ENCODE measurements at regions not wholly inside any gene's neighbourhood (a gene's known extent, or its start where the extent isn't known, plus 50 kb on each side); places are given as distances from the start of the nearest gene placed in this dataset.

DNA sequence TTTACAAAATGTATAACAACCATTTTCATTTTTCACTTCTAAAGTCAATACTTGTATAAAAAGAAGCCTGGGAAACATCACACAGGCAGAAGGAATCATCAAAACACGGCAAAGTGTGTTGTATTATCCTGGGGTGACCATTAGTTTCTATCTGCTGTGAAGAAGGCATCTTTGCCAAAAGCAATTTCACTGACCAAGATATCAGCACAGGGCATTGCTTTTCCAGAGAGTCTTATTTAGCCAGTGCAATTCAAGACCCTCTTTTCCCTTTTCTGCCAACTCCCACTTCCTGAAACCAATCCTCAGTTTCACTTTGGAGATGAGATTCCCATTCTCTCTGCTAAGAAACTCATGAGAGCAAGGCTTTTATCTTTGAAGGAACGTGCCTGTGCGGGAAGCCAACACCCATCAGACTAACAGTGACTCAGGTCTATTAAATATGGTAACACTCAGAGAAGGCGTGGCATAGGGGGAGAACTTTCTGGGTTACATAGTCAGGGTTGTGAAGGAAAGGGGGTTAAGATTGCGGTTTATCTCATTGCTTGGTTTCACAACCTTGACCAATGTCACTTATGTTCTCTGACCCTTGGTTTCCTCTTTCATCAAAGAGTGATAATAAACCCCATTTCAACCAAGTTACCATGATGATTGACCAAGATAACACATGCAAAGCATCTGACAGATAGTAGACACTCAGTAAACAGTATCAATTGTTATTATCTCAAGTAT is 666.9 kb upstream of the KLF4 start:
- H3K27ac ChIP-seq, result no peak overlapping the region
- TF ChIP-seq, protein P1, sequence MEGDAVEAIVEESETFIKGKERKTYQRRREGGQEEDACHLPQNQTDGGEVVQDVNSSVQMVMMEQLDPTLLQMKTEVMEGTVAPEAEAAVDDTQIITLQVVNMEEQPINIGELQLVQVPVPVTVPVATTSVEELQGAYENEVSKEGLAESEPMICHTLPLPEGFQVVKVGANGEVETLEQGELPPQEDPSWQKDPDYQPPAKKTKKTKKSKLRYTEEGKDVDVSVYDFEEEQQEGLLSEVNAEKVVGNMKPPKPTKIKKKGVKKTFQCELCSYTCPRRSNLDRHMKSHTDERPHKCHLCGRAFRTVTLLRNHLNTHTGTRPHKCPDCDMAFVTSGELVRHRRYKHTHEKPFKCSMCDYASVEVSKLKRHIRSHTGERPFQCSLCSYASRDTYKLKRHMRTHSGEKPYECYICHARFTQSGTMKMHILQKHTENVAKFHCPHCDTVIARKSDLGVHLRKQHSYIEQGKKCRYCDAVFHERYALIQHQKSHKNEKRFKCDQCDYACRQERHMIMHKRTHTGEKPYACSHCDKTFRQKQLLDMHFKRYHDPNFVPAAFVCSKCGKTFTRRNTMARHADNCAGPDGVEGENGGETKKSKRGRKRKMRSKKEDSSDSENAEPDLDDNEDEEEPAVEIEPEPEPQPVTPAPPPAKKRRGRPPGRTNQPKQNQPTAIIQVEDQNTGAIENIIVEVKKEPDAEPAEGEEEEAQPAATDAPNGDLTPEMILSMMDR (IDR thresholded peaks at IDR 0.05), result no peak

DNA sequence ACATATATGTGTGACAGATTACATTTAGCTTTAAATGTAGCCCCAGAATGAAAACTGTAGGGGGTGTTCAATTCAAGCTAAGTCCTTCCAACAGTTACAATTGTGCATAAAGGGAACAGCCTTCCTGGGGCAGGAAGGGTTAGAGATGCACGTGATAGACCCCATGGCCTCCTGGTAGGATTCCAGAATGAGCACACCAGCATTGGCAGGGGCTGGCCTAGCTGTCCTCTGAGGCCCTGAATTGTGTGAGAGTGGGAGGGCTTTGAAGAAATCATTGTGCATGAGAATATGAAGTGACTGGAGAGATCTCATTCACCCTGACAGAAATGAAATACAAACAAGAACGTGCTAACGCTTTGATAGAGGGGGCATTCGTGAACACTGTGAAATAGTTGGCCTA is 663.8 kb upstream of the KLF4 start:
- TF ChIP-seq ZFX (IDR thresholded peaks at IDR 0.05; ENCODE audit: borderline replicate concordance), result no peak
- TF ChIP-seq, protein P1 (IDR thresholded peaks at IDR 0.05), result no peak
- no peak overlapping the region for H3K27ac ChIP-seq

- H3K27ac ChIP-seq, result no peak overlapping the region
- TF ChIP-seq, protein P1 (IDR thresholded peaks at IDR 0.05), result no peak
- TF ChIP-seq ZFX (IDR thresholded peaks at IDR 0.05; ENCODE audit: borderline replicate concordance), result no peak
These were observed 661.4 kb upstream of the KLF4 start for GRCh38 chr9:108150736-108151586.

GRCh38 chr9:108149326-108149725 is 659.8 kb upstream of the KLF4 start:
- TF ChIP-seq, protein P1 (IDR thresholded peaks at IDR 0.05), result no peak
- TF ChIP-seq ZFX (IDR thresholded peaks at IDR 0.05; ENCODE audit: borderline replicate concordance), result no peak
- no peak overlapping the region for H3K27ac ChIP-seq

GRCh38 chr9:108142504-108143201 is 653.1 kb upstream of the KLF4 start:
- TF ChIP-seq, protein P1 (IDR thresholded peaks at IDR 0.05), result no peak
- no peak for TF ChIP-seq ZFX (IDR thresholded peaks at IDR 0.05; ENCODE audit: borderline replicate concordance)
- 0 out of 2 replicates have a peak overlapping the region, but pooled peaks have one; percentile 15 for H3K27ac ChIP-seq

DNA sequence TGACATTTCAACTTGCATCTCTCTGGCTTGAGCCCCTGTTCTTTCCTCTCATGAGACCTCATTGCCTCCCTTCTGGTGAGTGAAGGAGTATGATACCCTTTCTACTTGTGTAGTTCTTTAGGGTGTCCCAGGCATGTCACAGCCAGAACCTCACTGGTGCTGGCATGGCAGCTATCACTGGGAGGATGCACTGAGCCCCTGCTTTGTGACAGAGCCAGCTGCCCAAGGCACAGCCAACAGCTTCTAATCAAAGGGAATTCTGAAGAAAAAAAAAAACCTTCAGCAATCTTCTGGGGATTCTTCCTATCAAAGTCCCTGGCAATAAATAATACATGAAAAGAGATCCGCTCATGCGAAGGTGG is 652.6 kb upstream of the KLF4 start:
- H3K27ac ChIP-seq, result no peak overlapping the region
- no peak for TF ChIP-seq ZFX (IDR thresholded peaks at IDR 0.05; ENCODE audit: borderline replicate concordance)
- TF ChIP-seq, protein P1 (IDR thresholded peaks at IDR 0.05), result no peak

All from 22Rv1 (cell line).